Liver (tissue), 3 donors: ENCODE measurements at regions not wholly inside any gene's neighbourhood (a gene's known extent, or its start where the extent isn't known, plus 50 kb on each side); places are given as distances from the start of the nearest gene placed in this dataset.

Source experiments
- CTCF ChIP-seq: fragments of 150-350 bp; IDR thresholded peaks from 2 replicates; pipeline ENCODE4 v1.5.1; 2017; ENCODE audit warnings: improper control_type of control experiment, low read depth, low read length; ENCODE audit not compliant: missing input control
- GABPA ChIP-seq, 2 donors: IDR thresholded peaks in 1 of 2; conservative IDR thresholded peaks in 1 of 2; 2 replicates each; pipeline ENCODE4 v1.6.1; 2016; ENCODE audit warnings: antibody characterized with exemption in 2 of 2, mild to moderate bottlenecking in 1 of 2, moderate library complexity in 1 of 2
- JUND ChIP-seq, 2 donors: IDR thresholded peaks; 2 replicates each; pipeline ENCODE4 v1.6.1; 2016; ENCODE audit warnings: antibody characterized with exemption in 2 of 2
- RAD21 ChIP-seq, 2 donors: IDR thresholded peaks; 2 replicates each; pipeline ENCODE4 v1.6.1; 2016; ENCODE audit warnings: antibody characterized with exemption in 2 of 2, mild to moderate bottlenecking in 2 of 2
- SP1 ChIP-seq: IDR thresholded peaks from 2 replicates; pipeline ENCODE4 v1.6.1; 2018; ENCODE audit warnings: antibody characterized with exemption, mild to moderate bottlenecking
- TAF1 ChIP-seq: conservative IDR thresholded peaks from 2 replicates; pipeline ENCODE4 v1.6.1; 2016; ENCODE audit warnings: antibody characterized with exemption, mild to moderate bottlenecking
- TF ChIP-seq, protein P1 (sequence below): IDR thresholded peaks from 2 replicates; pipeline ENCODE4 v1.6.1; 2016; ENCODE audit warnings: antibody characterized with exemption, mild to moderate bottlenecking
- donor health status: healthy.
- donor health status: healthy.

- no peak for TF ChIP-seq CTCF
- TF ChIP-seq SP1, result no peak
- no peak for TF ChIP-seq GABPA (IDR thresholded peaks at IDR 0.05 in 1 of 2, conservative IDR thresholded peaks at IDR 0.05 in 1 of 2)
- TF ChIP-seq, protein P1, sequence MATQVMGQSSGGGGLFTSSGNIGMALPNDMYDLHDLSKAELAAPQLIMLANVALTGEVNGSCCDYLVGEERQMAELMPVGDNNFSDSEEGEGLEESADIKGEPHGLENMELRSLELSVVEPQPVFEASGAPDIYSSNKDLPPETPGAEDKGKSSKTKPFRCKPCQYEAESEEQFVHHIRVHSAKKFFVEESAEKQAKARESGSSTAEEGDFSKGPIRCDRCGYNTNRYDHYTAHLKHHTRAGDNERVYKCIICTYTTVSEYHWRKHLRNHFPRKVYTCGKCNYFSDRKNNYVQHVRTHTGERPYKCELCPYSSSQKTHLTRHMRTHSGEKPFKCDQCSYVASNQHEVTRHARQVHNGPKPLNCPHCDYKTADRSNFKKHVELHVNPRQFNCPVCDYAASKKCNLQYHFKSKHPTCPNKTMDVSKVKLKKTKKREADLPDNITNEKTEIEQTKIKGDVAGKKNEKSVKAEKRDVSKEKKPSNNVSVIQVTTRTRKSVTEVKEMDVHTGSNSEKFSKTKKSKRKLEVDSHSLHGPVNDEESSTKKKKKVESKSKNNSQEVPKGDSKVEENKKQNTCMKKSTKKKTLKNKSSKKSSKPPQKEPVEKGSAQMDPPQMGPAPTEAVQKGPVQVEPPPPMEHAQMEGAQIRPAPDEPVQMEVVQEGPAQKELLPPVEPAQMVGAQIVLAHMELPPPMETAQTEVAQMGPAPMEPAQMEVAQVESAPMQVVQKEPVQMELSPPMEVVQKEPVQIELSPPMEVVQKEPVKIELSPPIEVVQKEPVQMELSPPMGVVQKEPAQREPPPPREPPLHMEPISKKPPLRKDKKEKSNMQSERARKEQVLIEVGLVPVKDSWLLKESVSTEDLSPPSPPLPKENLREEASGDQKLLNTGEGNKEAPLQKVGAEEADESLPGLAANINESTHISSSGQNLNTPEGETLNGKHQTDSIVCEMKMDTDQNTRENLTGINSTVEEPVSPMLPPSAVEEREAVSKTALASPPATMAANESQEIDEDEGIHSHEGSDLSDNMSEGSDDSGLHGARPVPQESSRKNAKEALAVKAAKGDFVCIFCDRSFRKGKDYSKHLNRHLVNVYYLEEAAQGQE, result no peak
- TF ChIP-seq RAD21 (IDR thresholded peaks at IDR 0.05), result no peak
- no peak for TF ChIP-seq TAF1
- no peak for TF ChIP-seq JUND (IDR thresholded peaks at IDR 0.05)
These were observed 652.4 kb upstream of the MEF2C start for GRCh38 chr5:89535411-89535810.
